B cell (primary cell): ENCODE measurements at regions not wholly inside any gene's neighbourhood (a gene's known extent, or its start where the extent isn't known, plus 50 kb on each side); places are given as distances from the start of the nearest gene placed in this dataset.

Experiments used
- ATAC-seq: fragments of 200-7000 bp; cut with Tn5 transposase; one replicate; pipeline ENCODE4 v1.10.0; 2021; ENCODE audit warnings: low read depth, mild to moderate bottlenecking, moderate number of reproducible peaks, moderate library complexity
- CTCF ChIA-PET: fragments of 350-600 bp; sonication (Branson Sonifier 250); formaldehyde crosslinking; loops from one replicate; lab custom pipeline; 2021; ENCODE audit warnings: antibody characterized with exemption, inconsistent platforms; lab: Charles Lee
- POLR2A ChIA-PET: fragments of 350-600 bp; sonication (Branson Sonifier 250); formaldehyde crosslinking; loops from one replicate; lab custom pipeline; 2021; ENCODE audit warnings: antibody characterized with exemption; lab: Charles Lee
- DNase-seq: peaks from one replicate; pipeline ENCODE4 v3.0.0; 2013
- H2AFZ ChIP-seq: 2 replicates; pipeline ENCODE4 v1.6.1; 2012; ENCODE audit warnings: mild to moderate bottlenecking, low read depth, low read length; ENCODE audit not compliant: insufficient read depth, poor library complexity, severe bottlenecking
- H3K27ac ChIP-seq, 2 donors: 1 replicate in 1 of 2; 2 replicates in 1 of 2; pipeline ENCODE4 v1.5.1; 2012 to 2013; ENCODE audit warnings: low read length in 2 of 2, mild to moderate bottlenecking in 2 of 2, moderate library complexity in 1 of 2
- H3K27me3 ChIP-seq, 4 experiments: fragments of 200-600 bp in 1 of 4; sonication (generic) in 1 of 4; replicated peaks in 1 of 4; 1 replicate in 2 of 4; 2 replicates in 2 of 4; pipeline versions ENCODE4 v1.6.1 to v1.7.0; 2013 to 2016; ENCODE audit warnings: low read length in 3 of 4, mild to moderate bottlenecking in 2 of 4, mixed read lengths in 1 of 4, moderate library complexity in 1 of 4; ENCODE audit not compliant: insufficient read depth in 4 of 4, control insufficient read depth in 3 of 4; ENCODE audit errors: control extremely low read depth in 1 of 4
- H3K36me3 ChIP-seq, 2 experiments: replicated peaks in 1 of 2; 1 replicate in 1 of 2; 2 replicates in 1 of 2; pipeline versions ENCODE4 v1.6.1 to v1.7.1; 2013; ENCODE audit warnings: low read length in 1 of 2; ENCODE audit not compliant: insufficient read depth in 2 of 2, control insufficient read depth in 1 of 2; ENCODE audit errors: control extremely low read depth in 1 of 2, extremely low read depth in 1 of 2
- H3K4me1 ChIP-seq, 2 donors: fragments of 200-600 bp in 1 of 2; sonication (generic) in 1 of 2; 1 replicate in 1 of 2; 2 replicates in 1 of 2; pipeline versions ENCODE4 v1.5.1 to v1.6.1; 2013 to 2017; ENCODE audit warnings: low read length in 2 of 2; ENCODE audit not compliant: control insufficient read depth in 2 of 2, insufficient read depth in 2 of 2
- H3K4me2 ChIP-seq: replicated peaks from 2 replicates; pipeline ENCODE3; 2012; ENCODE audit warnings: mild to moderate bottlenecking, low read depth, low read length; ENCODE audit not compliant: poor library complexity, severe bottlenecking
- H3K4me3 ChIP-seq, 5 experiments: fragments of 200-600 bp in 1 of 5; sonication (generic) in 1 of 5; 1 replicate in 3 of 5; 2 replicates in 2 of 5; pipeline versions ENCODE4 v1.5.1 to v1.7.0; 2011 to 2016; ENCODE audit warnings: low read length in 4 of 5, mild to moderate bottlenecking in 4 of 5, low read depth in 2 of 5, control low read depth in 1 of 5, moderate library complexity in 1 of 5; ENCODE audit not compliant: insufficient read depth in 1 of 5; ENCODE audit errors: control extremely low read depth in 1 of 5, extremely low read depth in 1 of 5
- H3K79me2 ChIP-seq: fragments of 200-600 bp; sonication (generic); one replicate; pipeline ENCODE4 v1.6.0; 2016; ENCODE audit warnings: low read length; ENCODE audit not compliant: control insufficient read depth, insufficient read depth
- H3K9ac ChIP-seq: fragments of 200-600 bp; sonication (generic); 2 replicates; pipeline ENCODE4 v1.6.1; 2017; ENCODE audit warnings: mild to moderate bottlenecking, low read length, moderate library complexity
- H3K9me3 ChIP-seq, 3 donors: one replicate each; pipeline versions ENCODE4 v1.6.1 to v1.7.1; 2013; ENCODE audit warnings: low read length in 2 of 3; ENCODE audit not compliant: control insufficient read depth in 2 of 3, insufficient read depth in 1 of 3; ENCODE audit errors: control extremely low read depth in 1 of 3
- H4K20me1 ChIP-seq: 2 replicates; pipeline ENCODE4 v1.6.0; 2012; ENCODE audit warnings: mild to moderate bottlenecking, low read length; ENCODE audit not compliant: insufficient read depth, control insufficient read depth, poor library complexity, severe bottlenecking
- H3K27ac Mint-ChIP-seq: one replicate; pipeline ENCODE4 v1.8.0; 2021; ENCODE audit warnings: mixed read lengths
- H3K27me3 Mint-ChIP-seq: one replicate; pipeline ENCODE4 v1.8.0; 2021; ENCODE audit warnings: mixed read lengths
- H3K4me1 Mint-ChIP-seq: one replicate; pipeline ENCODE4 v1.8.0; 2021; ENCODE audit warnings: mixed read lengths
- H3K4me3 Mint-ChIP-seq: one replicate; pipeline ENCODE4 v1.8.0; 2021; ENCODE audit warnings: mixed read lengths
- H3K9me3 Mint-ChIP-seq: one replicate; pipeline ENCODE4 v1.8.0; 2022; ENCODE audit warnings: mixed read lengths; ENCODE audit not compliant: insufficient read depth
- CTCF ChIP-seq: fragments of 200-600 bp; IDR thresholded peaks from one replicate; pipeline ENCODE4 v1.8.0; 2022; ENCODE audit warnings: antibody characterized with exemption, mild to moderate bottlenecking
- EZH2 ChIP-seq: IDR thresholded peaks from 2 replicates; pipeline ENCODE4 v1.6.1; 2012; ENCODE audit warnings: borderline replicate concordance, low read depth, mild to moderate bottlenecking, moderate library complexity, low read length; ENCODE audit not compliant: insufficient read depth, poor library complexity, severe bottlenecking
- WGBS: methylation state at CpG from one replicate; pipeline ENCODE4 v1.1.5; 2013; ENCODE audit warnings: missing lambda C conversion rate; ENCODE audit not compliant: insufficient coverage; 5-methylcytosine and 5-hydroxymethylcytosine counted together
- intact Hi-C: fragments of 100-400 bp; cut with micrococcal nuclease; formaldehyde crosslinking; loops from one replicate; pipeline ENCODE4 v1.10.0; 2022

GRCh38 chr10:117778241-117778640, 235.7 kb downstream of the EMX2 start:
- Histone ChIP-seq H3K27ac (no peak overlapping the region), H3K4me3 (no peak overlapping the region), H2AFZ (no peak overlapping the region), H3K36me3 (no peaks in the 10 kb centered on the region), H3K4me1 (no peaks in the 10 kb centered on the region), H3K9me3 (no peaks in the 10 kb centered on the region), H3K79me2 (no peaks in the 10 kb centered on the region), H3K9ac (no peak overlapping the region), H4K20me1 (no peaks in the 10 kb centered on the region), H3K4me2 (no peak overlapping the region), H3K27me3 (no peaks in the 10 kb centered on the region)
- CTCF ChIA-PET, result no interaction called here
- no peak overlapping the region for H3K27ac Mint-ChIP-seq
- no peak for DNase-seq
- intact Hi-C loops, result no loop called here
- H3K9me3 Mint-ChIP-seq, result no peaks in the 10 kb centered on the region
- WGBS, result 60% methylated on average over 3 of the region's 3 CpGs
- no peak overlapping the region for H3K4me3 Mint-ChIP-seq
- TF ChIP-seq CTCF (no peak), EZH2 (no peak)
- POLR2A ChIA-PET, result no interaction called here
- ATAC-seq, result no peak
- no peaks in the 10 kb centered on the region for H3K4me1 Mint-ChIP-seq
- H3K27me3 Mint-ChIP-seq, result peaks cover 4% of the 10 kb centered on the region

GRCh38 chr10:117780411-117780810, 237.9 kb downstream of the EMX2 start:
- H3K27ac ChIP-seq, result no peak overlapping the region
- Mint-ChIP-seq H3K4me3 (no peak overlapping the region), H3K27me3 (no peaks in the 10 kb centered on the region), H3K27ac (no peak overlapping the region), H3K9me3 (no peaks in the 10 kb centered on the region), H3K4me1 (no peaks in the 10 kb centered on the region)
- peaks cover 0 to 3% (median 0%) of the 10 kb centered on the region in 3 donors for H3K9me3 ChIP-seq
- intact Hi-C loops, result no loop called here
- no peak overlapping the region for H2AFZ ChIP-seq
- TF ChIP-seq EZH2, result no peak
- TF ChIP-seq CTCF, result no peak
- H3K4me3 ChIP-seq, result no peak overlapping the region
- no peaks in the 10 kb centered on the region for H4K20me1 ChIP-seq
- H3K27me3 ChIP-seq, result no peaks in the 10 kb centered on the region
- ATAC-seq (no peak), DNase-seq (no peak)
- ChIA-PET CTCF (no interaction called here), POLR2A (no interaction called here)
- WGBS, result no CpG with 5 or more reads among the region's 1 CpG
- no peak overlapping the region for H3K4me2 ChIP-seq
- no peak overlapping the region for H3K9ac ChIP-seq
- H3K4me1 ChIP-seq, result no peaks in the 10 kb centered on the region
- no peaks in the 10 kb centered on the region for H3K36me3 ChIP-seq
- no peaks in the 10 kb centered on the region for H3K79me2 ChIP-seq
